ENCODE measurements at regions not wholly inside any gene's neighbourhood (a gene's known extent, or its start where the extent isn't known, plus 50 kb on each side); places are given as distances from the start of the nearest gene placed in this dataset.

GRCh38 chr1:53405737-53406136 lies 53.5 kb upstream of the DMRTB1 start:
- H3K27ac ChIP-seq (ENCODE audit: insufficient read depth, low read depth, low read length) = no peak overlapping the region
- DNase-seq (ENCODE audit: low read depth, low spot score) = no peak
- no peak for TF ChIP-seq JUN (IDR thresholded peaks at IDR 0.05; ENCODE audit: borderline replicate concordance, insufficient read depth, insufficient read length, low read depth)
- TF ChIP-seq GATA2 (IDR thresholded peaks at IDR 0.05; ENCODE audit: insufficient read depth, insufficient read length, low read depth, low read length) = no peak
- TF ChIP-seq FOS (IDR thresholded peaks at IDR 0.05; ENCODE audit: borderline replicate concordance, insufficient read depth, low read length) = no peak
- no peak for TF ChIP-seq POLR2A (IDR thresholded peaks at IDR 0.05; ENCODE audit: low read depth, low read length)
- TF ChIP-seq, protein P1, sequence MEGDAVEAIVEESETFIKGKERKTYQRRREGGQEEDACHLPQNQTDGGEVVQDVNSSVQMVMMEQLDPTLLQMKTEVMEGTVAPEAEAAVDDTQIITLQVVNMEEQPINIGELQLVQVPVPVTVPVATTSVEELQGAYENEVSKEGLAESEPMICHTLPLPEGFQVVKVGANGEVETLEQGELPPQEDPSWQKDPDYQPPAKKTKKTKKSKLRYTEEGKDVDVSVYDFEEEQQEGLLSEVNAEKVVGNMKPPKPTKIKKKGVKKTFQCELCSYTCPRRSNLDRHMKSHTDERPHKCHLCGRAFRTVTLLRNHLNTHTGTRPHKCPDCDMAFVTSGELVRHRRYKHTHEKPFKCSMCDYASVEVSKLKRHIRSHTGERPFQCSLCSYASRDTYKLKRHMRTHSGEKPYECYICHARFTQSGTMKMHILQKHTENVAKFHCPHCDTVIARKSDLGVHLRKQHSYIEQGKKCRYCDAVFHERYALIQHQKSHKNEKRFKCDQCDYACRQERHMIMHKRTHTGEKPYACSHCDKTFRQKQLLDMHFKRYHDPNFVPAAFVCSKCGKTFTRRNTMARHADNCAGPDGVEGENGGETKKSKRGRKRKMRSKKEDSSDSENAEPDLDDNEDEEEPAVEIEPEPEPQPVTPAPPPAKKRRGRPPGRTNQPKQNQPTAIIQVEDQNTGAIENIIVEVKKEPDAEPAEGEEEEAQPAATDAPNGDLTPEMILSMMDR (IDR thresholded peaks at IDR 0.05; ENCODE audit: extremely low read depth in 1 of 2, insufficient read depth in 1 of 2, low read depth in 1 of 2, low read length in 2 of 2) = no peak
- TF ChIP-seq EZH2 (IDR thresholded peaks at IDR 0.05; ENCODE audit: borderline replicate concordance, low read depth, low read length, severe bottlenecking) = no peak
- TF ChIP-seq MYC (IDR thresholded peaks at IDR 0.05; ENCODE audit: low read depth, low read length) = no peak
- TF ChIP-seq, protein P2, sequence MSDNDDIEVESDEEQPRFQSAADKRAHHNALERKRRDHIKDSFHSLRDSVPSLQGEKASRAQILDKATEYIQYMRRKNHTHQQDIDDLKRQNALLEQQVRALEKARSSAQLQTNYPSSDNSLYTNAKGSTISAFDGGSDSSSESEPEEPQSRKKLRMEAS (IDR thresholded peaks at IDR 0.05; ENCODE audit: insufficient read depth, insufficient read length) = no peak
- TF ChIP-seq POLR2AphosphoS5 (IDR thresholded peaks at IDR 0.05; ENCODE audit: insufficient read depth, low read depth, low read length) = no peak
- H3K27me3 ChIP-seq (ENCODE audit: control insufficient read depth in 2 of 2, insufficient read depth in 2 of 2, low read length in 2 of 2) = peaks cover 4 to 8% of the 10 kb centered on the region in 2 experiments
- H3K36me3 ChIP-seq (ENCODE audit: control insufficient read depth in 2 of 2, extremely low read depth in 1 of 2, insufficient read depth in 2 of 2, low read length in 2 of 2) = no peaks in the 10 kb centered on the region
- no peaks in the 10 kb centered on the region for H3K9me3 ChIP-seq (replicated peaks; ENCODE audit: control insufficient read depth, insufficient read depth, low read length)
- ChIA-PET CTCF (interaction anchor here (4.7 kb wide), 1 partner anchor 12 kb away, joined by 23 read pairs; no protein-coding TSS in a partner anchor), POLR2A (no interaction called here)
- H3K9me1 ChIP-seq (replicated peaks; ENCODE audit: control insufficient read depth, extremely low read depth, insufficient read depth, low read length) = no peaks in the 10 kb centered on the region
- H3K4me1 ChIP-seq (ENCODE audit: control insufficient read depth, extremely low read depth, insufficient read depth, low read length) = no peaks in the 10 kb centered on the region
- intact Hi-C loops (cut with micrococcal nuclease) = no loop called here
- dilution Hi-C loops (cut with MboI; ENCODE audit: extremely low pct_ligation_motif_present, low sequenced_read_pairs) = no loop called here
- no peak overlapping the region for H3K4me3 ChIP-seq (replicated peaks in 1 of 3; ENCODE audit: insufficient read depth in 1 of 3, low read depth in 1 of 3, low read length in 3 of 3)
- H2AFZ ChIP-seq (ENCODE audit: low read depth, low read length) = no peak overlapping the region
- no peaks in the 10 kb centered on the region for H4K20me1 ChIP-seq (replicated peaks; ENCODE audit: control insufficient read depth, extremely low read depth, insufficient read depth, low read length)
- no peak overlapping the region for H3K9ac ChIP-seq (replicated peaks; ENCODE audit: extremely low read depth, insufficient read depth, low read length)
- H3K79me2 ChIP-seq (ENCODE audit: control insufficient read depth, insufficient read depth, low read length) = no peaks in the 10 kb centered on the region
- FAIRE-seq = no peak
- H3K4me2 ChIP-seq (ENCODE audit: insufficient read depth, low read length) = no peak overlapping the region
- BruUV-seq (replicated peaks) = no TSS peak

Measured in endothelial cell of umbilical vein (primary cell).